ENCODE measurements at regions not wholly inside any gene's neighbourhood (a gene's known extent, or its start where the extent isn't known, plus 50 kb on each side); places are given as distances from the start of the nearest gene placed in this dataset.

GRCh38 chr2:152245653-152246052 is 70.1 kb upstream of the STAM2 start:
- Mint-ChIP-seq H3K36me3 (no peaks in the 10 kb centered on the region), H3K27ac (no peak overlapping the region), H3K9me3 (peaks cover 2% of the 10 kb centered on the region), H3K27me3 (ENCODE audit: insufficient read depth, low read depth) (peaks cover 1% of the 10 kb centered on the region), H3K4me1 (peaks cover 17% of the 10 kb centered on the region), H3K4me3 (no peak overlapping the region)
- peaks cover 16% of the 10 kb centered on the region for H3K4me1 ChIP-seq
- no peak overlapping the region for H3K9ac ChIP-seq
- peaks cover 21% of the 10 kb centered on the region for H3F3A ChIP-seq (ENCODE audit: low read depth)
- no peak overlapping the region for H2AFZ ChIP-seq (replicated peaks)
- no peaks in the 10 kb centered on the region for H4K20me1 ChIP-seq (ENCODE audit: low read depth)
- no peak overlapping the region for H3K27ac ChIP-seq
- no peaks in the 10 kb centered on the region for H3K27me3 ChIP-seq
- H3K36me3 ChIP-seq = no peaks in the 10 kb centered on the region
- no peaks in the 10 kb centered on the region for H3K9me3 ChIP-seq (ENCODE audit: low read depth)
- DNase-seq (ENCODE audit: low spot score) = no peak
- H3K79me2 ChIP-seq (ENCODE audit: low read depth) = no peaks in the 10 kb centered on the region
- no peak overlapping the region for H3K4me2 ChIP-seq
- TF ChIP-seq EZH2phosphoT487 (IDR thresholded peaks at IDR 0.05) (no peak), CTCF (IDR thresholded peaks at IDR 0.05) (no peak), EZH2 (IDR thresholded peaks at IDR 0.05) (no peak)
- no peak overlapping the region for H3K4me3 ChIP-seq

DNA sequence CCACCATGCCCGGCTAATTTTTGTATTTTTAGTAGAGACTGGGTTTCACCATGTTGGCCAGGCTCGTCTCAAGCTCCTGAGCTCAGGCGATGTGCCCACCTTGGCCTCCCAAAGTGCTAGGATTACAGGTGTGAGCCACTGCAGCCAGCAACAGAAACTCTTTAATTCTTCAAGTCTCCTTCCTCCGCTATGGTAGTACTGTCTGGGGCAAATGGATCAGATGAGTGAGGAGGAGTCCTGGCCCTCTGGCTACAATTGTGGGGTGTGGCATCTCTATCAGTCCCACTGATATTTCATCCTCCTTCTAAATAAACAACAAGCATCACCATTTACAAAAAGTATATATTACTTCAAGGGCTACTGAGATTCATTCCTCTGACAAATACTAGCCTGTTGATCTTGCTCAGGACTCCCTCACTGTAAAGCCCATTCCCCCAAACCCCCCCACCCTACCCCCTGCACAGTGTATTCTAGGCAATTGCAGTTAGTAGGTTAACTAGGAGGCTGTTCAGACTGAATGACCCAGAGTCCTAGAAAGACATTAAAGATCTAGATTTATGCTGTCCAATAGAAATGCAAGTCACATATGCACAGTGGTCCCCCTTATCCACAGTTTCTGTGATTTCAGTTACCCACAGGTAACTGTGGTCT is 71.2 kb upstream of the STAM2 start:
- TF ChIP-seq EZH2 (IDR thresholded peaks at IDR 0.05) (no peak), EZH2phosphoT487 (IDR thresholded peaks at IDR 0.05) (no peak), CTCF (IDR thresholded peaks at IDR 0.05) (no peak)
- Mint-ChIP-seq H3K9me3 (peaks cover 2% of the 10 kb centered on the region), H3K36me3 (no peaks in the 10 kb centered on the region), H3K27ac (no peak overlapping the region), H3K4me3 (no peak overlapping the region), H3K27me3 (ENCODE audit: insufficient read depth, low read depth) (peaks cover 2% of the 10 kb centered on the region), H3K4me1 (peaks cover 25% of the 10 kb centered on the region)
- Histone ChIP-seq H3K36me3 (no peaks in the 10 kb centered on the region), H3K4me2 (no peak overlapping the region), H3K9ac (no peak overlapping the region), H3F3A (ENCODE audit: low read depth) (peaks cover 21% of the 10 kb centered on the region), H3K4me1 (peaks cover 19% of the 10 kb centered on the region), H3K79me2 (ENCODE audit: low read depth) (no peaks in the 10 kb centered on the region), H3K27ac (no peak overlapping the region), H4K20me1 (ENCODE audit: low read depth) (no peaks in the 10 kb centered on the region), H3K4me3 (no peak overlapping the region), H2AFZ (replicated peaks) (no peak overlapping the region), H3K9me3 (ENCODE audit: low read depth) (no peaks in the 10 kb centered on the region), H3K27me3 (no peaks in the 10 kb centered on the region)
- no peak for DNase-seq (ENCODE audit: low spot score)

GRCh38 chr2:152247337-152247695 is 71.8 kb upstream of the STAM2 start:
- Histone ChIP-seq H2AFZ (replicated peaks) (no peak overlapping the region), H3K36me3 (no peaks in the 10 kb centered on the region), H3F3A (ENCODE audit: low read depth) (peaks cover 21% of the 10 kb centered on the region), H3K4me1 (peaks cover 24% of the 10 kb centered on the region), H4K20me1 (ENCODE audit: low read depth) (no peaks in the 10 kb centered on the region), H3K27ac (no peak overlapping the region), H3K9ac (no peak overlapping the region), H3K79me2 (ENCODE audit: low read depth) (no peaks in the 10 kb centered on the region), H3K9me3 (ENCODE audit: low read depth) (no peaks in the 10 kb centered on the region), H3K4me2 (no peak overlapping the region), H3K27me3 (no peaks in the 10 kb centered on the region), H3K4me3 (no peak overlapping the region)
- no peaks in the 10 kb centered on the region for H3K36me3 Mint-ChIP-seq
- peaks cover 1% of the 10 kb centered on the region for H3K9me3 Mint-ChIP-seq
- no peak overlapping the region for H3K4me3 Mint-ChIP-seq
- H3K27me3 Mint-ChIP-seq (ENCODE audit: insufficient read depth, low read depth) = peaks cover 2% of the 10 kb centered on the region
- no peak for DNase-seq (ENCODE audit: low spot score)
- TF ChIP-seq EZH2phosphoT487 (IDR thresholded peaks at IDR 0.05) = no peak
- no peak for TF ChIP-seq CTCF (IDR thresholded peaks at IDR 0.05)
- no peak for TF ChIP-seq EZH2 (IDR thresholded peaks at IDR 0.05)
- peaks cover 28% of the 10 kb centered on the region for H3K4me1 Mint-ChIP-seq
- H3K27ac Mint-ChIP-seq = no peak overlapping the region

All from neural progenitor cell (in vitro differentiated cells).